RWPE1 (cell line): ENCODE measurements at regions not wholly inside any gene's neighbourhood (a gene's known extent, or its start where the extent isn't known, plus 50 kb on each side); places are given as distances from the start of the nearest gene placed in this dataset.
"Not testable (repeated sequence)": the region's sequence is repeated elsewhere in the genome, so short reads cannot be mapped to it uniquely, and the experiment has no call there.

Experiments
- CTCF ChIA-PET: fragments of 350-600 bp; sonication (Branson Sonifier 250); formaldehyde crosslinking; extraction: SDS; loops from one replicate; lab custom pipeline; 2021; lab: Yijun Ruan, JAX
- POLR2A ChIA-PET: fragments of 400-600 bp; formaldehyde crosslinking; extraction: SDS; loops from one replicate; lab custom pipeline; 2020; ENCODE audit warnings: antibody characterized with exemption; ENCODE audit not compliant: low non-redundant PET; lab: Yijun Ruan, JAX
- DNase-seq: peaks from one replicate; pipeline ENCODE4 v3.0.0; 2012; ENCODE audit warnings: low spot score
- H3K27ac ChIP-seq: fragments of 450-650 bp; 2 replicates; pipeline ENCODE4 v1.5.1; 2017
- TF ChIP-seq, protein P1 (sequence below): fragments of 450-650 bp; conservative IDR thresholded peaks from 2 replicates; pipeline ENCODE4 v1.5.1; 2017; ENCODE audit warnings: low read depth, mild to moderate bottlenecking

DNA sequence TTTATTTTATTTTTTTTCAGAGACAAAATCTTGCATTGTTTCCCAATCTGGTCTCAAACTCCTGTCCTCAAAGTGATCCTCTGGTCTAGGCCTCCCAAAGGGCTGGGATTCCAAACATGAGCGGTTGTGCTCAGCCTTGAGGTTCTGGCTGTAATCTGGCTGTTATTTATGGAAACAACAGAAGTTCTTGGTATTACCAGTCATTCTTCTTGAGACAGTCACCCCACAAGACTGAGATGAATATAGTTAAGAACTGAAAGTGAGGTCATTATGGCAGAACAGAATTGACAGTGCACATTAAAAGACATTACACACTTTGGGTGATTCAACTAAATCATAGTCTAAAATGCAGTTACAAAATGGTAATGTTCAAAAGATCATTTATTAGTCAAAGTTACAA lies 719.5 kb downstream of the ZWINT start:
- TF ChIP-seq, protein P1, sequence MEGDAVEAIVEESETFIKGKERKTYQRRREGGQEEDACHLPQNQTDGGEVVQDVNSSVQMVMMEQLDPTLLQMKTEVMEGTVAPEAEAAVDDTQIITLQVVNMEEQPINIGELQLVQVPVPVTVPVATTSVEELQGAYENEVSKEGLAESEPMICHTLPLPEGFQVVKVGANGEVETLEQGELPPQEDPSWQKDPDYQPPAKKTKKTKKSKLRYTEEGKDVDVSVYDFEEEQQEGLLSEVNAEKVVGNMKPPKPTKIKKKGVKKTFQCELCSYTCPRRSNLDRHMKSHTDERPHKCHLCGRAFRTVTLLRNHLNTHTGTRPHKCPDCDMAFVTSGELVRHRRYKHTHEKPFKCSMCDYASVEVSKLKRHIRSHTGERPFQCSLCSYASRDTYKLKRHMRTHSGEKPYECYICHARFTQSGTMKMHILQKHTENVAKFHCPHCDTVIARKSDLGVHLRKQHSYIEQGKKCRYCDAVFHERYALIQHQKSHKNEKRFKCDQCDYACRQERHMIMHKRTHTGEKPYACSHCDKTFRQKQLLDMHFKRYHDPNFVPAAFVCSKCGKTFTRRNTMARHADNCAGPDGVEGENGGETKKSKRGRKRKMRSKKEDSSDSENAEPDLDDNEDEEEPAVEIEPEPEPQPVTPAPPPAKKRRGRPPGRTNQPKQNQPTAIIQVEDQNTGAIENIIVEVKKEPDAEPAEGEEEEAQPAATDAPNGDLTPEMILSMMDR, result no peak
- no peak overlapping the region for H3K27ac ChIP-seq
- POLR2A ChIA-PET, result no interaction called here
- DNase-seq, result no peak
- CTCF ChIA-PET, result interaction anchor here (1.0 to 1.2 kb wide), 2 partner anchors 11 to 28 kb away, joined by 3 to 6 read pairs; no protein-coding TSS in a partner anchor

DNA sequence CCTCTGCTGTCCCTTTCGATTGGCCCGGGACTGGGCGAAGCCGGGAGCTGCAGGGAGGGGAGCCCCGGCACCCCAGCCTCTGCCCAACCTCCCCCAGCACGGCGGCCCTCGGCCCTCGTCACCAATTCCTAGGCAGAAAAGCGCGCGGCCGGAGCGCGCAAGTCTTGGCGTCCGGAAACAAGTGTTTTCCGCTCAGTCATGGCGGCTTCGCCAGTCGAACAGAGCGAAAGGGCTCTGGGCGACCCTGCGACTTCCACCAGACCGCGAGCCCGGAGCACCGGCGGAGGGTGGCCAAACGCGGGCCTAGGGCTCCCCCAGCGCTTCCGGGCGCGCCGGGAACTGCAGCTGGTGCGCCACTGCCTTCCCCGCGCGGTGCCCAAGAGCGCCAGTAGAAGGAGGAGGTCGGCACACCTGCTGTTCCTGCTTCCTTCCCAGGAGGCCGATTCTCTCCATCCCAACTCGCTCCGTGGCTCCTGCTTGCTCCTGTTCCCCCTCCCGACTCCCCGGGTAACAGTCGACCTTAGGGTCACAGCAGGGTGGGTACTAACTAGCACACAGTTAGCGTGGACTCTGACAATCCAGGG lies 729.9 kb downstream of the ZWINT start:
- ChIA-PET POLR2A (no interaction called here), CTCF (interaction anchor here (0.6 to 1.2 kb wide), 5 partner anchors 10 to 1500 kb away, joined by 3 to 6 read pairs (median 3); no protein-coding TSS in a partner anchor)
- TF ChIP-seq, protein P1, result peak; percentile 72
- H3K27ac ChIP-seq, result no peak overlapping the region
- DNase-seq, result peak; percentile 25

DNA sequence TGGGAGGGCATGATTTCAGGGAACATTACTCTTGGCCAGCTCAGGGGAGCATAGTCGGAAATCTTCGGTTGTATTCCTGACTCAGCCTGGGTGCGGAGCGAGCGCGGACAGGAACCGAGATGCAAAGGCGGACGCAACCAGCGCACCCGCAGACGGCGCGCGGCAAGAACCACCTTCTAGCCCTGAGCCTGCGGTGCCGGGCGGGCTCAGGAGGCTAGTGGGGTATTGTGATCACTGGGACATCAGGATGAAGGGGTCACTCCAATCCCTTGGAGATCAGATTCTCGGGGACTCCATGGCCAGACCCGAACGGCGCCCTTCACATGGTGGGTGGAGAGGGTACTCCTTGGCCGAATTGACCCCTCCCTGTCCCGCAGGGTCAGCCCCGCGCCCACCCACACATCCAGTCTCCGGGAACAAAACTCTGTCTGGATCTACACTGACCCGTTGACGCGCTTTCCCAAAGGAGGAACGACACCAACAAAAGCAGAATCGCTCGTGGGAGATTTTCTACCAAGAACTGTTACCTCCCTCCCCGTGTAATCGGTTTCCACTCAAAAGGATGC lies 730.5 kb downstream of the ZWINT start:
- TF ChIP-seq, protein P1, result no peak
- peak; percentile 8 for DNase-seq
- ChIA-PET POLR2A (no interaction called here), CTCF (interaction anchor here (0.6 to 1.2 kb wide), 5 partner anchors 10 to 1499 kb away, joined by 3 to 6 read pairs (median 3); no protein-coding TSS in a partner anchor)
- H3K27ac ChIP-seq, result no peak overlapping the region

DNA sequence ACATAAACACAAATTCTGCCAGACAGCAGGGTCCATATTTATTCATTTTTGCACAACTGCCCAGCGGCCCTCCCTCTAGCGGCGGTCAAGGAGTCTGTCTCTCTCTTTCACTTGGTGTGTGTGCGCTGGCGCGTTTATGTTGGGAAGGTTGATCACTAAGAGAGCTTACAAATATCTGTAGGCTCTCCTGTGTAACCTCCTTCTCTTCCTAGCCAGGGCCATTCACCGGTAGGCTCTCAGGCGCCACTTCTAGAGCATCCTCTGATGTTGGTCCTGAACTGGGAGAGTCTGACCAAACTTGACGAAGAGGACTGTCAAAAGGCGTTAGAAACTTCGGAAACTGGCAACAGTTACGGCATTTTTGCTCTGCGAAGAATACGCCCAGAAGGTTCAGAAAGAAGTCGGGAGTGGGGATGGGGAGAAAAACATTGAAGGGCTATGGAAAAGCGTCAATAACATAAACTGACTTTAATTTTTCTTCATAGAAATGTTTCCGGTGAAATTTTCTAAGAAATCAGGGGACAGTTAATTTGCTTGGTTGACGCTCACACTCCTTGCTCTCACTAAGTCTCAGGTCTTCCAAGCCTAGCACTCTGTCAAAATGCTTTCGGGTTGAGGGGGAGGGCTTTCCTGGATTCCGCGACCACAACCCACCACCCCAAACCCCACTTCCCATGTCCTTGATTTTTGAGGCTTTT lies 731.1 kb downstream of the ZWINT start:
- CTCF ChIA-PET, result interaction anchor here (0.6 to 1.3 kb wide), 8 partner anchors 16 to 867 kb away, joined by 3 to 5 read pairs (median 3); no protein-coding TSS in a partner anchor

DNA sequence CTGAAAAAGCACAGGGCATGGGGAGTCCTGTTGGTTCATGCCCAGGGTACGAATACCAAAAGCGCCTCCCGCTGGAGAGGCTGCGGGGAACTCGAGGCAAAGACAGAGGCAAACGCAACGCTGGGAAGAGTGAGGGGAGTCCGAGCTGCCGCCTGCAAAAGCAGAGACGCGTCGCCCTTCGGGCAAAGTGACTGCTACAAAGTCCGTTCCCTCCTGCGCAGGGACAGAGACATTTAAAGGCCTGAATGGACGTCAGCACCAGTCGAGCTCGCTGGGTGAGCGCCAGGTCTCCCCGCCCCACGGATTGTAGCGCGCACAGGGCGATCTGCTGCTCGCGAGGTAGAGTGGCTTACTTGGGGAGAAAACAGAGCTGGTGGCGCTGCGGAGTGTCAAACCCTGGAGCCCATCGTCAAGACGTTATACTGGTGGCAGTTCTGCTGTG lies 732.8 kb downstream of the ZWINT start:
- ChIA-PET CTCF (no interaction called here), POLR2A (no interaction called here)
- H3K27ac ChIP-seq, result no peak overlapping the region
- TF ChIP-seq, protein P1, result no peak
- no peak for DNase-seq

More for the DNA sequence above, 731.1 kb downstream of the ZWINT start:
- DNase-seq, result peak; percentile 28
- H3K27ac ChIP-seq, result no peak overlapping the region
- POLR2A ChIA-PET, result no interaction called here
- TF ChIP-seq, protein P1, result peak; percentile 35; the same call in 1 of the 2 replicates

DNA sequence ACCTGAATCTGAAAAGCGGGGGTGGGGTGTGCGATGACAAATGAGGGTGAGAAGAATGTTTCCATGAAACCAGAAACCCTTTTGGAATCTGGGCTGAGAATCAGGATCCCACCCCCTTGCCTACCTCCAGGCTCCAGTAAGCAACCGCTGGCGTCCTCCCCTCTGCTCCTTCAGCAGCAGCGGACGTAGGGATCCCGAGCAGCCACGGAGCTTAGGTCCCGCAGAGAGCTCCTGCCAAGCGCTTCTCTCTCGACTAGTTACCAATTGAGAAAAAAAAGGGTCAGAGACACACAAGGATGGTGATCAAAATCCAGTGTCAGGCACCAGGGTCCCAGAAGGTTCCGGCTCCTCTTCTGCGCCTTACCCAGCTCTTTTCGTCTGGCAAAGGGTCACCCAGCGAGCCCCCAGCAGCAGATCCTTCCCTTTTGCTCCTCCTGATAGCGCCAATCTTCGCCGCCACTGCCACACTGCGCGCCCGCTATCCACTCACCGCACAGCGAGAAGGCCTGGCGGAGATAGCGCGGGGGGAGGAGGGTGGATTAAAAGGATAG lies 733.5 kb downstream of the ZWINT start:
- CTCF ChIA-PET, result no interaction called here
- POLR2A ChIA-PET, result no interaction called here

DNA sequence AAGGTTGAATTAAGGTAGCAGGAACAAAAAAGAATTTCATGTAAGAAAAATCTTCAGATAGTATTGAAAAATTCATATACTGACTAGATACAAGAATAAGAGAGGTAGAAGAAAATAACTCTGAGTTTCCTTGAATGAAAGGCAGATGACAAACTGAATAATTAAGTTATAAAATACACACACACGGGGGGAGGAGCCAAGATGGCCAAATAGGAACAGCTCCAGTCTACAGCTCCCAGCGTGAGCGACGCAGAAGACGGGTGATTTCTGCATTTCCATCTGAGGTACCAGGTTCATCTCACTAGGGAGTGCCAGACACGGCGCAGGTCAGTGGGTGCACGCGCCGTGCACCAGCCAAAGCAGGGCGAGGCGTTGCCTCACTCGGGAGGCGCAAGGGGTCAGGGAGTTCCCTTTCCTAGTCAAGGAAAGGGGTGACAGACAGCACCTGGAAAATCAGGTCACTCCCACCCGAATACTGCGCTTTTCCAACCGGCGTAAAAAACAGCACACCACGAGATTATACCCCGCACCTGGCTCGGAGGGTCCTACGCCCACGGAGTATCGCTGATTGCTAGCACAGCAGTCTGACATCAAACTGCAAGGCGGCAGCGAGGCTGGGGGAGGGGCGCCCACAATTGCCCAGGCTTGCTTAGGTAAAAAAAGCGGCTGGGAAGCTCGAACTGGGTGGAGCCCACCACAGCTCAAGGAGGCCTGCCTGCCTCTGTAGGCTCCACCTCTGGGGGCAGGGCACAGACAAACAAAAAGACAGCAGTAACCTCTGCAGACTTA lies 759.2 kb downstream of the ZWINT start:
- CTCF ChIA-PET, POLR2A ChIA-PET, H3K27ac ChIP-seq, DNase-seq: not testable (repeated sequence)

More for the DNA sequence above, 733.5 kb downstream of the ZWINT start:
- no peak overlapping the region for H3K27ac ChIP-seq
- DNase-seq, result no peak
- TF ChIP-seq, protein P1, result no peak
